GM12878 (cell line): ENCODE measurements at regions not wholly inside any gene's neighbourhood (a gene's known extent, or its start where the extent isn't known, plus 50 kb on each side); places are given as distances from the start of the nearest gene placed in this dataset.

Experiments
- ATAC-seq: fragments of 200-7000 bp; cut with Tn5 transposase; 3 replicates; pipeline ENCODE4 v1.9.1; 2020; ENCODE audit warnings: mild to moderate bottlenecking, moderate library complexity
- BruUV-seq: library from RNA; stranded (reverse); fragments of 400-500 nt; replicated peaks from 2 replicates; lab custom pipeline; 2021; lab: Mats Ljungman, UMichigan
- CTCF ChIA-PET: fragments of 300-600 bp; sonication (Branson Sonifier 250); formaldehyde crosslinking; extraction: SDS; loops from one replicate; lab custom pipeline; 2021; ENCODE audit warnings: inconsistent platforms; lab: Yijun Ruan, JAX
- POLR2A ChIA-PET: fragments of 350-600 bp; formaldehyde crosslinking; extraction: SDS; loops from one replicate; lab custom pipeline; 2021; ENCODE audit warnings: inconsistent platforms; lab: Charles Lee
- RAD21 ChIA-PET: fragments of 300-600 bp; sonication (Branson Sonifier 250); formaldehyde crosslinking; loops from one replicate; lab custom pipeline; 2023; ENCODE audit warnings: antibody characterized with exemption; ENCODE audit not compliant: unreplicated experiment; lab: Charles Lee
- SMC1A ChIA-PET: fragments of 300-600 bp; sonication (Branson Sonifier 250); formaldehyde crosslinking; loops from one replicate; lab custom pipeline; 2023; ENCODE audit not compliant: unreplicated experiment, uncharacterized antibody; lab: Charles Lee
- DNase-seq: peaks from one replicate; pipeline ENCODE4 v3.0.0-alpha.2; 2011; ENCODE audit warnings: low read depth, low spot score
- FAIRE-seq: peaks from 3 replicates; lab custom pipeline; 2011; peaks lifted over from hg19 to GRCh38; lab: Jason Lieb, UNC
- H2AFZ ChIP-seq: 2 replicates; pipeline ENCODE4 v1.6.0; 2011; ENCODE audit warnings: low read depth, low read length, control low read depth; ENCODE audit not compliant: control insufficient read depth
- H3K27ac ChIP-seq: 2 replicates; pipeline ENCODE4 v1.5.1; 2011; ENCODE audit warnings: control low read depth; ENCODE audit not compliant: control insufficient read depth, insufficient read depth
- H3K27me3 ChIP-seq, 2 experiments: replicated peaks in 1 of 2; 2 replicates each; pipeline versions ENCODE4 v1.6.0 to v1.6.1; 2011; ENCODE audit warnings: low read length in 1 of 2; ENCODE audit not compliant: control insufficient read depth in 2 of 2, insufficient read depth in 2 of 2
- H3K36me3 ChIP-seq, 2 experiments: 2 replicates each; pipeline ENCODE4 v1.5.1; 2011; ENCODE audit warnings: low read length in 1 of 2; ENCODE audit not compliant: control insufficient read depth in 2 of 2, insufficient read depth in 2 of 2
- H3K4me1 ChIP-seq: 2 replicates; pipeline ENCODE4 v1.6.1; 2011; ENCODE audit warnings: mild to moderate bottlenecking, low read length, moderate library complexity, mixed read lengths; ENCODE audit not compliant: control insufficient read depth, insufficient read depth
- H3K4me2 ChIP-seq: 2 replicates; pipeline ENCODE4 v1.6.0; 2011; ENCODE audit warnings: control low read depth; ENCODE audit not compliant: control insufficient read depth, insufficient read depth
- H3K4me3 ChIP-seq: fragments of 200-600 bp; sonication (generic); 2 replicates; pipeline ENCODE4 v1.5.1; 2016
- H3K79me2 ChIP-seq: 2 replicates; pipeline ENCODE4 v1.6.0; 2011; ENCODE audit warnings: low read length; ENCODE audit not compliant: control insufficient read depth, insufficient read depth
- H3K9ac ChIP-seq: 2 replicates; pipeline ENCODE4 v1.8.0; 2011; ENCODE audit warnings: low read length, control low read depth, mixed read lengths; ENCODE audit not compliant: control insufficient read depth, insufficient read depth
- H3K9me3 ChIP-seq: replicated peaks from 3 replicates; pipeline ENCODE4 v1.5.1; 2011; ENCODE audit warnings: mild to moderate bottlenecking, low read length; ENCODE audit not compliant: control insufficient read depth, insufficient read depth
- H4K20me1 ChIP-seq: 2 replicates; pipeline ENCODE4 v1.6.0; 2011; ENCODE audit not compliant: control insufficient read depth, insufficient read depth
- BCL11A ChIP-seq: IDR thresholded peaks from 2 replicates; pipeline ENCODE4 v1.6.1; 2011; ENCODE audit warnings: low read depth, low read length
- BHLHE40 ChIP-seq, 2 experiments: fragments of 450-650 bp in 1 of 2; IDR thresholded peaks; 2 replicates each; pipeline ENCODE4 v1.6.1; 2011 to 2017; ENCODE audit warnings: low read depth in 2 of 2, borderline replicate concordance in 1 of 2, improper control_type of control experiment in 1 of 2, low read length in 1 of 2, mild to moderate bottlenecking in 1 of 2
- ELK1 ChIP-seq: IDR thresholded peaks from 2 replicates; pipeline ENCODE4 v1.6.1; 2012; ENCODE audit warnings: low read depth, low read length, improper control_type of control experiment
- KAT2A ChIP-seq: conservative IDR thresholded peaks from 2 replicates; pipeline ENCODE4 v1.6.1; 2011; ENCODE audit warnings: low read depth, low read length; ENCODE audit not compliant: control insufficient read depth
- USF1 ChIP-seq: IDR thresholded peaks from 2 replicates; pipeline ENCODE4 v1.6.1; 2011; ENCODE audit warnings: borderline replicate concordance, low read depth, mild to moderate bottlenecking, moderate library complexity, mixed read lengths, low read length; ENCODE audit not compliant: insufficient read depth; ENCODE audit errors: extremely low read length
- WGBS: methylation state at CpG from one replicate; pipeline ENCODE4 v1.1.6; 2016; ENCODE audit warnings: low lambda C conversion rate; ENCODE audit not compliant: insufficient replicate concordance, insufficient coverage; ENCODE audit errors: missing lambda C conversion rate; 5-methylcytosine and 5-hydroxymethylcytosine counted together
- in situ Hi-C: fragments of 300-500 bp; cut with MboI; formaldehyde crosslinking; loops from 9 replicates; pipeline ENCODE4 v1.14.3; 2018; ENCODE audit warnings: mixed read lengths
- intact Hi-C: fragments of 100-400 bp; cut with micrococcal nuclease; formaldehyde crosslinking; loops from one replicate; pipeline ENCODE4 v1.14.2; 2022; ENCODE audit not compliant: unreplicated experiment

DNA sequence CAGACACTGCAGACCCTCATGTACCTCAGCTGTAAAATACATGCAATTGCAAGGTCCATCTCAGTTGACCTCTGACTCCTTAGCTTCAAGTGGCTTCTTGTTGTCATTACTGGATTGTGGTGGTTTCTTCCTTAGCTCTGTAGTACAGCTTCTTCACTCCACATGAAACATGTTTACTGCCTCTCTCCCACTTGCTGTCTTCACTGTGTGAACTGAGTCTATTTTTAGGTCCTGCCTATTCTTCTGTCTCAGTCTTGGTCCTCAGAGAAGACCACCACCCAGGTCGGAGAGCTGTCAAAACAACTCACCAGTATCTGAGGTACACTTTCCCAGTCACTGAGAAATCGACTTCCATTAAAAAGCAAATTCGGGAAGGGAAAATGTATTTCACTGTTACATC is 50.2 kb upstream of the EYA4 start:
- no peaks in the 10 kb centered on the region for H3K4me1 ChIP-seq
- H3K9ac ChIP-seq: no peak overlapping the region
- no peak overlapping the region for H3K27ac ChIP-seq
- ChIA-PET SMC1A (interaction anchor here (0.6 kb wide), 1 partner anchor 120 kb away, joined by 3 read pairs; no protein-coding TSS in a partner anchor), CTCF (interaction anchor here (0.6 to 1.7 kb wide), 2 partner anchors 718 to 733 kb away, joined by 3 to 4 read pairs; no protein-coding TSS in a partner anchor), POLR2A (no interaction called here), RAD21 (no interaction called here)
- no peak for TF ChIP-seq BHLHE40 (IDR thresholded peaks at IDR 0.05; ENCODE audit: borderline replicate concordance in 1 of 2, low read depth in 2 of 2, low read length in 1 of 2)
- TF ChIP-seq BCL11A: no peak
- TF ChIP-seq KAT2A: no peak
- TF ChIP-seq ELK1: no peak
- no peak for TF ChIP-seq USF1
- intact Hi-C loops: no loop called here
- no peak overlapping the region for H3K4me3 ChIP-seq
- BruUV-seq: no TSS peak
- no peak for ATAC-seq
- WGBS: 4% methylated on average over 3 of the region's 3 CpGs
- H3K36me3 ChIP-seq: no peaks in the 10 kb centered on the region
- no peaks in the 10 kb centered on the region for H3K9me3 ChIP-seq
- H2AFZ ChIP-seq: no peak overlapping the region
- no peaks in the 10 kb centered on the region; a peak in 1 of 4 replicates for H3K27me3 ChIP-seq
- in situ Hi-C loops: loop anchor here (25.0 kb wide), 1 partner anchor 896 kb away; no protein-coding TSS in a partner anchor
- no peaks in the 10 kb centered on the region for H3K79me2 ChIP-seq
- no peaks in the 10 kb centered on the region for H4K20me1 ChIP-seq
- H3K4me2 ChIP-seq: no peak overlapping the region
- no peak for DNase-seq
- no peak for FAIRE-seq
